ENCODE measurements at regions not wholly inside any gene's neighbourhood (a gene's known extent, or its start where the extent isn't known, plus 50 kb on each side); places are given as distances from the start of the nearest gene placed in this dataset.

DNA sequence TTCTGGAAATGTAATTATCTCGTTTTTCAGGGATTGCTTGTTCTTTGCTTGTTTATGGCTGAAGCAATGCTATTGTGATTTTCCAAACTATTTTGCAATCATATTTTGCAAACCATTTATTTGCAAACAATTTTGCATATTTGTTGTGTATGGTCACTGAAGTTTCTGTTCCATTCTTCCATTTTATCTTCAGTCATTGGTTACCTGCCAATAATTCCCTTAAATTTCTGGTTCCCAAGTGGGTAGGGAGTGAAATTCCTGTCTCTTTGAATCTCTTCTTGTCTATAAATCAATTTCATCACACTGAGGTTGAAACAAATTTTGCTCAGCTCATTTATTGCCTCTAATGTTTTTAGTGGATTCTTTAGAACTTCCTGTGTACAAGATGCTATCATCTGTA is 401.7 kb upstream of the VWC2 start:
- TF ChIP-seq CTCF (IDR thresholded peaks at IDR 0.05; ENCODE audit: low read length, missing control alignments): no peak
- H3K4me3 ChIP-seq (replicated peaks; ENCODE audit: low read depth, low read length): no peak overlapping the region
- DNase-seq (ENCODE audit: low read depth): no peak

GRCh38 chr7:49376817-49377375 is 396.5 kb upstream of the VWC2 start:
- no peak for DNase-seq (ENCODE audit: low read depth)
- H3K4me3 ChIP-seq (replicated peaks; ENCODE audit: low read depth, low read length): no peak overlapping the region
- TF ChIP-seq CTCF (IDR thresholded peaks at IDR 0.05; ENCODE audit: low read length, missing control alignments): no peak

DNA sequence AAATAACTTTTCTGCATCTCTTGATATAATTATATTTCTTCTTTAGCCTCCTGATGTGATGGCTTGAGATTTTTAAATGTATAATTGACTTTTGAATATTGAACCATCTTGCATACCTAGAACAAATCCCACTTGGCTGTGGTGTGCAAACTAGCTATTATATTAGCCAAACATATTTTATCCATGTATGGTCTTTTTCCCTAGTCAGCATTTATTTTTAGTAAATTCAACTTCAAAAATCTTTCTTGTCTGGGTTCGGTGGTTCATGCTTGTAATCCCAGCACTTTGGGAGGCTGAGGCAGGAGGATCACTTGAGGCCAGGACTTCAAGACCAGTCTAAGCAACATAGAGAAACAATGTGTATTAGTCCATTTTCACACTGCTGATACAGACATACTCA is 386.6 kb upstream of the VWC2 start:
- TF ChIP-seq CTCF (IDR thresholded peaks at IDR 0.05; ENCODE audit: low read length, missing control alignments): no peak

GRCh38 chr7:49389871-49390479 is 383.5 kb upstream of the VWC2 start:
- no peak for DNase-seq (ENCODE audit: low read depth)
- no peak overlapping the region for H3K4me3 ChIP-seq (replicated peaks; ENCODE audit: low read depth, low read length)
- no peak for TF ChIP-seq CTCF (IDR thresholded peaks at IDR 0.05; ENCODE audit: low read length, missing control alignments)

More for the DNA sequence above, 386.6 kb upstream of the VWC2 start:
- DNase-seq (ENCODE audit: low read depth): no peak
- H3K4me3 ChIP-seq (replicated peaks; ENCODE audit: low read depth, low read length): no peak overlapping the region

- DNase-seq (ENCODE audit: low read depth): no peak
- H3K4me3 ChIP-seq (replicated peaks; ENCODE audit: low read depth, low read length): no peak overlapping the region
- TF ChIP-seq CTCF (IDR thresholded peaks at IDR 0.05; ENCODE audit: low read length, missing control alignments): no peak
These were observed 377.2 kb upstream of the VWC2 start for GRCh38 chr7:49396229-49396628.

DNA sequence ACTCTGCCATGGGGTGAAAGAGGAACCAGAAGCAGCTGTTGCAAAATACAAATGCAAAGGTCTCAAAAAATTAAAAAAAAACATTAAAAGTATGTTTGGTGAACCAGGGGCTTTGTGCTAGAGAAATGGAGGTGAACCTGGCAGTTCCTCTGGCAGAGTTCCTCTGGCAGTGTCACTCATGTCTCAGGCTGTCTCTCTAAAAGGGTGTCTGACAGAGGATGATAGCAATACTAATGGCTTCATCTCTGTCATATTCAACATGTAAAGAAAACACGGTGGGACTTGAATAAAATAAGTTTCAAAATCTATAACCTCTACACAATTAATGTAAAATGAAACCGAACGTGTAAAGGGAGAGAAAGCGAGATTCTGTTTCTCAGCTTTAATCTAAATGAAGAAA is 375.7 kb upstream of the VWC2 start:
- H3K4me3 ChIP-seq (replicated peaks; ENCODE audit: low read depth, low read length): no peak overlapping the region
- TF ChIP-seq CTCF (IDR thresholded peaks at IDR 0.05; ENCODE audit: low read length, missing control alignments): no peak
- DNase-seq (ENCODE audit: low read depth): no peak

DNA sequence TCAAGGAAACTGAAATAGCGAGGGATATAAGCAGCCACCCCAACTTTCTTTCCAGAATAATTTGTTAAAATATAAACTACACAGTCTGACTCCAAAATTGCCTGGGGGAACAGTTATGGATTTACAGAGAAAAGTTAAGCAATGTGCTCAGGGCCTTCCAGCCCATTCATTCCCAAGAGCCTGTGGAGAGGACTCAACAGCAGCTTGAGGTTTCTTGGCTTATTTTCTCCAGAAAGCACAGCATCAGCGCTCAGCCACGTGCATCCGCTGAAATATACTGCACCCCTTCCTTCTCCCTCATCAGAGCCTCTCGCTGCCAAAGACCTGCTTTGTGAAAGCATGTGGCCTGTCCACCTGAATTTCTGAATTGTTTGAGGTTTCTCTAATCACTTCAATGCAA is 375.2 kb upstream of the VWC2 start:
- DNase-seq (ENCODE audit: low read depth): no peak
- no peak for TF ChIP-seq CTCF (IDR thresholded peaks at IDR 0.05; ENCODE audit: low read length, missing control alignments)
- H3K4me3 ChIP-seq (replicated peaks; ENCODE audit: low read depth, low read length): no peak overlapping the region
